ENCODE measurements at regions not wholly inside any gene's neighbourhood (a gene's known extent, or its start where the extent isn't known, plus 50 kb on each side); places are given as distances from the start of the nearest gene placed in this dataset.

DNA sequence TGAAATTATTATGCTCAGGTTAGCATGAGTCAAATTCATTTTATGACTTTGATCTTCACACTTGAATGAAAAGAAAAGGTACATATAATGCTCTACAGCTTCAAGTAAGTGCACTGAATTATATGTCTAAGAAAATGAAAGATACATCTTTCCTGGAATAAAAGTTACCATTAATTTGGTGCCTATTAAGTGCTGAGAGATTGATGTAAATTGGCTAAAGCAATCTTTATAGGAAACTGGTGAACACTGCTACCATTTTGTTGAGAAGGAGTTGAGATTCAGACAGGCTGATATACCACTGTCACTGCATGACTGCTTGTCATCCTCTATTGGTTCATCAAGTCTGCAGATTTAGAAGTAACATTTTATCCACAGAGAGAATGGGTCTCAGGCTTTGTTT lies 416.8 kb upstream of the SPRY2 start:
- DNase-seq: no peak
- dilution Hi-C loops (cut with HindIII; ENCODE audit: low sequenced_read_pairs, unreplicated experiment): no loop called here
- Histone ChIP-seq H3K36me3 (ENCODE audit: control insufficient read depth, insufficient read depth, low read length) (no peaks in the 10 kb centered on the region), H3K56ac (ENCODE audit: extremely low read depth, insufficient read depth, low read length) (no peak overlapping the region), H3K27ac (ENCODE audit: insufficient read depth, low read length) (no peak overlapping the region), H2AK5ac (ENCODE audit: low read depth, low read length) (no peak overlapping the region), H3K79me1 (ENCODE audit: low read depth in 1 of 2, low read length in 2 of 2) (no peaks in the 10 kb centered on the region), H2BK15ac (ENCODE audit: low read depth, low read length) (no peak overlapping the region), H4K5ac (ENCODE audit: low read depth, low read length) (no peak overlapping the region), H3K4me3 (ENCODE audit: insufficient read depth, low read depth, low read length) (no peak overlapping the region), H3K27me3 (ENCODE audit: control insufficient read depth, insufficient read depth, low read length) (no peaks in the 10 kb centered on the region), H4K91ac (ENCODE audit: insufficient read depth, low read depth, low read length) (no peak overlapping the region), H2BK5ac (ENCODE audit: low read depth, low read length, poor library complexity, severe bottlenecking) (no peak overlapping the region), H3K14ac (replicated peaks; ENCODE audit: low read depth, low read length) (no peak overlapping the region), H4K20me1 (ENCODE audit: insufficient read depth, low read length) (no peaks in the 10 kb centered on the region), H2AK9ac (replicated peaks; ENCODE audit: low read depth, low read length, poor library complexity) (no peak overlapping the region), H3K9me1 (ENCODE audit: insufficient read depth, low read length) (no peaks in the 10 kb centered on the region), H3K4ac (ENCODE audit: low read depth, low read length) (no peak overlapping the region), H2BK20ac (ENCODE audit: low read depth, low read length) (no peak overlapping the region), H3K18ac (ENCODE audit: low read depth, low read length) (no peak overlapping the region), H2AFZ (replicated peaks; ENCODE audit: low read length, poor library complexity) (no peak overlapping the region), H2BK120ac (ENCODE audit: low read depth, low read length) (no peak overlapping the region), H3K23ac (ENCODE audit: low read depth, low read length) (no peak overlapping the region), H3K4me1 (ENCODE audit: control insufficient read depth, insufficient read depth, low read length) (no peaks in the 10 kb centered on the region), H3K4me2 (ENCODE audit: low read depth, low read length) (no peak overlapping the region), H3K9me3 (ENCODE audit: control insufficient read depth, insufficient read depth, low read length) (peaks cover 2% of the 10 kb centered on the region), H4K8ac (ENCODE audit: low read depth in 2 of 2, low read length in 2 of 2) (no peak overlapping the region), H3K9ac (ENCODE audit: low read depth, low read length) (no peak overlapping the region)
- no TSS peak for BruUV-seq (replicated peaks)
- POLR2A ChIA-PET (ENCODE audit: unreplicated experiment): no interaction called here
- no peak for ATAC-seq (ENCODE audit: low read depth)
- intact Hi-C loops (cut with micrococcal nuclease): no loop called here
- in situ Hi-C loops (cut with MboI; ENCODE audit: low sequenced_read_pairs): no loop called here
- no peak for TF ChIP-seq SMC3 (IDR thresholded peaks at IDR 0.05; ENCODE audit: low read depth, low read length)
- no peak for TF ChIP-seq CHD1 (IDR thresholded peaks at IDR 0.05; ENCODE audit: low read depth, low read length)
- TF ChIP-seq RCOR1 (IDR thresholded peaks at IDR 0.05; ENCODE audit: insufficient replicate concordance, low read length): no peak
- TF ChIP-seq POLR2A (IDR thresholded peaks at IDR 0.05; ENCODE audit: low read depth, low read length): no peak
- no peak for TF ChIP-seq NFE2L2 (IDR thresholded peaks at IDR 0.05; ENCODE audit: low read depth, low read length)
- no peak for TF ChIP-seq MXI1 (IDR thresholded peaks at IDR 0.05; ENCODE audit: borderline replicate concordance, low read depth, low read length)
- no peak for TF ChIP-seq RAD21 (IDR thresholded peaks at IDR 0.05; ENCODE audit: low read length)
- no peak for TF ChIP-seq RFX5 (IDR thresholded peaks at IDR 0.05; ENCODE audit: low read depth, low read length)
- CTCF ChIA-PET: interaction anchor here (0.6 kb wide), 1 partner anchor 1661 kb away, joined by 4 read pairs; no protein-coding TSS in a partner anchor

All from IMR-90 (cell line).